Transverse colon (tissue), 4 donors: ENCODE measurements at regions not wholly inside any gene's neighbourhood (a gene's known extent, or its start where the extent isn't known, plus 50 kb on each side); places are given as distances from the start of the nearest gene placed in this dataset.

Experiments used
- CTCF ChIP-seq, 5 experiments: fragments of 200-600 bp in 3 of 5; fragments of 450-650 bp in 2 of 5; sonication (generic) in 3 of 5; IDR thresholded peaks; 1 replicate in 2 of 5; 2 replicates in 3 of 5; pipeline ENCODE4 v1.5.1; 2016 to 2017; ENCODE audit warnings: antibody characterized with exemption in 5 of 5, inconsistent platforms in 3 of 5, mild to moderate bottlenecking in 2 of 5, moderate library complexity in 1 of 5
- EP300 ChIP-seq: sonication (generic); formaldehyde crosslinking; IDR thresholded peaks from one replicate; pipeline ENCODE4 v1.6.1; 2017; ENCODE audit warnings: antibody characterized with exemption, low read depth
- POLR2AphosphoS5 ChIP-seq, 3 donors: sonication (generic); formaldehyde crosslinking; IDR thresholded peaks; one replicate each; pipeline ENCODE4 v1.6.1; 2016; ENCODE audit warnings: antibody characterized with exemption in 3 of 3

GRCh38 chr9:31847963-31848362, 536.5 kb upstream of the ACO1 start:
- TF ChIP-seq EP300 (no peak), CTCF (IDR thresholded peaks at IDR 0.05) (no peak), POLR2AphosphoS5 (IDR thresholded peaks at IDR 0.05) (no peak)
